T-helper 22 cell (primary cell): ENCODE measurements at regions not wholly inside any gene's neighbourhood (a gene's known extent, or its start where the extent isn't known, plus 50 kb on each side); places are given as distances from the start of the nearest gene placed in this dataset.
"Not testable (repeated sequence)": the region's sequence is repeated elsewhere in the genome, so short reads cannot be mapped to it uniquely, and the experiment has no call there.

Source experiments
- DNase-seq: peaks from one replicate; pipeline ENCODE4 v3.0.0-alpha.2; 2020; ENCODE audit warnings: low read depth

GRCh38 chr11:3583476-3583875, 58.3 kb downstream of the ART5 start:
- not testable (repeated sequence) for DNase-seq

GRCh38 chr11:3581389-3581725, 60.4 kb downstream of the ART5 start:
- not testable (repeated sequence) for DNase-seq

- peak; percentile 20 for DNase-seq
Measured at GRCh38 chr11:3580487-3581388, 61.1 kb downstream of the ART5 start.

- not testable (repeated sequence) for DNase-seq
Measured at GRCh38 chr11:3579600-3580459, 62.0 kb downstream of the ART5 start.

GRCh38 chr11:3576066-3576604, 65.7 kb downstream of the ART5 start:
- DNase-seq, result not testable (repeated sequence)

GRCh38 chr11:3572976-3573647, 68.7 kb downstream of the ART5 start:
- DNase-seq, result not testable (repeated sequence)

GRCh38 chr11:3571752-3572151, 70.0 kb downstream of the ART5 start:
- not testable (repeated sequence) for DNase-seq

- not testable (repeated sequence) for DNase-seq
Measured at GRCh38 chr11:3565838-3566237, 76.0 kb downstream of the ART5 start.

- not testable (repeated sequence) for DNase-seq
Measured at GRCh38 chr11:3564383-3564782, 77.4 kb downstream of the ART5 start.

GRCh38 chr11:3554621-3555020, 87.2 kb downstream of the ART5 start:
- not testable (repeated sequence) for DNase-seq

GRCh38 chr11:3544990-3545389, 96.8 kb downstream of the ART5 start:
- DNase-seq, result peak; percentile 4

- not testable (repeated sequence) for DNase-seq
Measured at GRCh38 chr11:3538220-3538619, 103.6 kb downstream of the ART5 start.

GRCh38 chr11:3537254-3537653, 104.5 kb downstream of the ART5 start:
- DNase-seq, result not testable (repeated sequence)

- not testable (repeated sequence) for DNase-seq
Measured at GRCh38 chr11:3532958-3533357, 108.8 kb downstream of the ART5 start.

- not testable (repeated sequence) for DNase-seq
Measured at GRCh38 chr11:3531280-3531679, 110.5 kb downstream of the ART5 start.

GRCh38 chr11:3523567-3523966, 118.2 kb downstream of the ART5 start:
- not testable (repeated sequence) for DNase-seq

GRCh38 chr11:3520905-3521304, 120.9 kb downstream of the ART5 start:
- not testable (repeated sequence) for DNase-seq

GRCh38 chr11:3519841-3520240, 122.0 kb downstream of the ART5 start:
- DNase-seq, result not testable (repeated sequence)

GRCh38 chr11:3516934-3517567, 124.7 kb downstream of the ART5 start:
- not testable (repeated sequence) for DNase-seq

- not testable (repeated sequence) for DNase-seq
Measured at GRCh38 chr11:3516345-3516933, 125.4 kb downstream of the ART5 start.
